Colon (tissue), 2 donors: ENCODE measurements at regions not wholly inside any gene's neighbourhood (a gene's known extent, or its start where the extent isn't known, plus 50 kb on each side); places are given as distances from the start of the nearest gene placed in this dataset.
"Not testable (repeated sequence)": the region's sequence is repeated elsewhere in the genome, so short reads cannot be mapped to it uniquely, and the experiment has no call there.

ENCODE experiments used
- FAIRE-seq: peaks from 2 replicates; lab custom pipeline; 2012; peaks lifted over from hg19 to GRCh38; lab: Jason Lieb, UNC
- donor health status: control.
- donor health status: control.

GRCh38 chr6:90372450-90372849 is 75.8 kb upstream of the BACH2 start:
- no peak for FAIRE-seq

- no peak for FAIRE-seq
Measured at GRCh38 chr6:90370493-90370959, 73.9 kb upstream of the BACH2 start.

DNA sequence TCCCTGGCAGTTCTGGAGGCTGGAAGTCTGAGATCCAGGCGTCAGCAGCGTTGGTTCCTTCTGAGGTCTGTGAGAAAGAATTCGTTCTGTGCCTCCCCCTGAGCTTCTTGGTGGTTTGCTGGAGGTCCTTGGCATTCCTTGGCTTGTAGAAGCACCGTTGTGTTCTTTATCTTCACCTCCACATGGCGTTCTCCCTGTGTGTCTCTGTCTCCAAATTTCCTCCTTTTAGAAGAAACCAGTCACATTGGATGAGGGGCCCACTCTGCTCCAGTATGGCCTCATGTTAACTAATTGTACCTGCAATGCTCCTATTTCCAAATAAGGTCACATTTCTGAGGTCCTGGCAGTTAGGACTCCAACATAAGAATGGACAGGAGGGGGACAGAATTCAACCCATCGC is 73.0 kb upstream of the BACH2 start:
- FAIRE-seq: no peak

- peak; percentile 47 for FAIRE-seq
Measured at GRCh38 chr6:90369024-90369519, 72.4 kb upstream of the BACH2 start.

GRCh38 chr6:90368601-90369000 is 72.0 kb upstream of the BACH2 start:
- FAIRE-seq: no peak

DNA sequence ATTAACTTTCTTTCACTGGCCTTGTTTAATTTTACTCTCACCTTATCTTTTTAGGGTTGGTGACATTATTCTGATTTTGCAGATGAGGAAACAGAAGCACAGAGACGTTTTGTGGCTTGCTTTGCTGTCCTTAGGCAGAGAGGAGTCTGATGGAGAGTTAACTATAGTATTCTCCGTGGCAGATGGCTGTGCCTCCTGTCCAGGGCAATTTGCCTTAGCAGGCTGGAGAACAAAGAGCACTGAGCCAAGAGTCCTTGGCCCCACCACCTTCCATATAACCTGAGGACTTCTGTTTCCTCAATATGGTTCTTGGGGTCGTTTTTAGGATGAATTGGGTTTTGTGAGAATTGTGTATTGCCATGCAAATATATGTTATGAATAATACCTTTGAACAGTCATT is 71.4 kb upstream of the BACH2 start:
- FAIRE-seq: no peak

DNA sequence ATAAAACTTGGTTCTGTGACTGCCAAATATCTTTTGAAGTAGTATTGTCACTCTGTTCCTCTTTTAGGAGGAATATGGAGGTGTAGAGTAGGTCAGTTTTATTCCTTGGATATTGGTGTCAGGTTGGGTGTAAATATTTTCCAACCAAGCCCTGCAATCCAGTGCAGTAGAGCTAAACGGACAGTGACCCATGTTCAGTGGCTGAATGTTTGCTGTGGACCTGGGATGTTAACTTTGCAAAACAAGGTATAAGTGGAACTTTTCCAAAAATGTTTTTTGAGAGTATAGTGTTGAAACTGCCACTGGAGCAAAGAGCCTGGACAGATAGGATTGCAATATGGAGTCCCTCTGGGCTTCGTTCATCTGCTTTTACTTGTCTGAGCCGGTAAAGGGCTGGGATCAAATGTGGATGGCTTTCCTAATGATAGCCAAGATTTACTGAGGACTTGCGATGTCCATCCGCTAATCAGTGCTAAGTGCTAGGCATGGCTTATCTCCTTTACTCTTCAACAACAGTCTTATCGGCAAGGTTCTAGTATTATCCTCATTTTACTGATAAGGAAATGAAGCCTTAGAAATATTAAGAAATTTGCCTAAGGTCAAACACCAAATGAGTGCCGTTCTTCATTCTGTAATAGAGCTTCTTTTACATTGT is 69.0 kb upstream of the BACH2 start:
- no peak for FAIRE-seq

DNA sequence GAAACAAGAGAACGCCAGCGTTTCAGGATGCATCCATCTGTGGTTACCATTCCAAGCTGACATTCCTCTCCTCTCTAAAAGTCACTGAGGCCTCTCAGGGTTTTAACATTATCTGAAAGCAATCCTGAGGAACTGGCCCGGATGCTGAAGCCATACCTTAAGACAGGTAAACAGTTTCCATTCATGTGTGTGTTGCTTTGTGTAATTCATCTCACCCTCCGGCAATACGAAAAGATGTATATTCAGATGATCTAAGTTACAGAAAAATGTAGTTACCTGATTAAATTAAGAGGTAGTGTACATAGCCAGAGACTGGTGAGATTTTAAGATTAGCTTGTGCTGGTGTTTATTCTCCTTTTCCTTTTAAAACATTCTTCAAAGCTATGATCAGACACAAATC is 68.4 kb upstream of the BACH2 start:
- no peak for FAIRE-seq

DNA sequence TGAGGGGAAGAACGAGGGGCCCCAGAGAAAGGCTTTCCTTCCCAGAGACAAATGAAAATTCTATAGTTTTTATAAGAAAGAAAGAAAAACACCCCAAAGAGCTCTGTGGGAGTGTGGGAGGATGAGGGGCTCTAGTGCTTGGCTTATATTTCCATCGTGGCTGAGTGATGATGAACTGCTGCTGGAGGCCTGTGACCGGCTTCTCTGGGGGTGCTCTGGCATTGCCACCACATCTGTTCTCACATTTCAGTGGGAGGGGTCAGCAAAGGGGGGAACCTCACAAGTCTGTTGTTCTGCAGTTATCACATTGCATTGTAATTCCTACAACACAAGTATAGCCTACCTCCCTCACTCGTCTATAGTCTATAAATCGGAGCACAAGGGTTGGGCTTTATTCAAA is 67.6 kb upstream of the BACH2 start:
- FAIRE-seq: no peak

DNA sequence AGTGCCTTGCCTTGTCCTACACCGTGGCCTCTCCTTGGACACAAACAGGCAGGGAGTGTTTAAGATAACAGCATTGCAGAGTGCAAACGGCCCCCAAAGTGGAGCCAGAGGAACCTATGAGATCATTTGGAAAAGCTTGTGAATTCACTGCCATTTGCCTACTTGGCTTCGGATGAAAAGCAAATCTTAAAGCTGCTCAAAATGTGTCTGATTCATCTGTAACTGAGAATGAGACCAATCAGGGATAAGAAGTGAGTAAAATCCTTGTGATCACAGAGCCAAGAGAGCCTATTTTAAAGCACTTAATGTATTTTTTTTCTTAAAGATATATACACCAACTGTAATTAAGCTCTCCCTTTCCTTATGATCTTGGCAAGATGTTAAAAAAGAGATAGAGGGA is 65.7 kb upstream of the BACH2 start:
- no peak for FAIRE-seq

DNA sequence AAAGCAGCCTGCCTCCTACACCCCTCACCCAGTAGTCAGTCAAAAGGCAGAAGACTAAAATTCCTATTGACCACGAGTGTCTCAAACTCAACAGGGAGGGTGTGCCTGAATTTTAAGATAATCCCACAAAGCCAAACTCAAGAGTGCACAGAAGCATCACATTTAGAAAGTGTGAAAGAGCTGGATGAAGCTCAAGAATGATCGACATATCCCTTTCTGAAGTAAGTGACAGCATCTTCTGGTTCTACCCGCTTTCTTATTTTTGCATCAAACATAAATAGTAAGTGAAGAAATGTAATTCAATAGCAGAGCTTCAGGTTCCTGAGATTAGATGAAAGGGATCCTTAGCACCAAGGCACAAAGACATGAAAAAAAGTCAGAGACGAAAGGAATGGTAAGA is 64.5 kb upstream of the BACH2 start:
- FAIRE-seq: no peak

- not testable (repeated sequence) for FAIRE-seq
Measured at GRCh38 chr6:90358036-90358770, 61.6 kb upstream of the BACH2 start.

DNA sequence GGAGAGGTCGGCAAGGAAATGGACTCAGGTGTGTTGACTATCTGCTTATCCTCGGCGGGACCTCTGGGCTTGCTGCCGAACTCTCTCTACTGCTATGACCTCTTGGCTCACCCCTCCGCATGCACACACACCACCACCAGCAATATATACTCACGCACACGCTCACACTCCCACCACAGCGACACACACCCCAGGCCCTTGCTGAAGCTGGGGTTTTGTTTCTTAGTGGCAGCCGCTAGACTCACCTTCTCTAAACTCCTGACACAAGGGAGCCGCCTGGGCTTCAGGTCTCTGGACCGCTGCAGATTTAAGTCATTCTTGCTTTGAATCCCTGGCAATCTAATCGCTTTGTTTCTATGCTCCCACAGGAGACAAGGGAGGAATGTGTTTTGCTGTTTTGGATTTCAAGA is 59.4 kb upstream of the BACH2 start:
- FAIRE-seq: no peak

- no peak for FAIRE-seq
Measured at GRCh38 chr6:90354961-90355360, 58.3 kb upstream of the BACH2 start.

DNA sequence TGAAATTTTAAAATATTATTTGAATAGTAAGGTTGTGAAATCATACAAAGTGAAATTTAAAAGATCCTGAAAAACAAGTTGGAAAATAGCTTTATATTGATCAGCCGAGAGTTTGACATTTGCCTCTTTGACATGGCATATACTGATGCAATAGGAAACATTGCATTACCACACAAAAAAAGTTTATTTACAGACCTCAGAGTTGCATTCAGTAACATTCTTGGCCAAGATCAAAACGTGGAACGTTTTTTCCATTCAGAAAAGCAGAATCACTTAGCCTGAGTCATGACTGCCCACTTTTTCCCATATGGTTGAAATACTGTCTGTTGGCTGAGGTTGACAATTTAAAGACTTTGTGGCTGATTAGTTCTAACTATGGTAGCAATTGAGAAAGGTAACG is 55.1 kb upstream of the BACH2 start:
- FAIRE-seq: no peak

DNA sequence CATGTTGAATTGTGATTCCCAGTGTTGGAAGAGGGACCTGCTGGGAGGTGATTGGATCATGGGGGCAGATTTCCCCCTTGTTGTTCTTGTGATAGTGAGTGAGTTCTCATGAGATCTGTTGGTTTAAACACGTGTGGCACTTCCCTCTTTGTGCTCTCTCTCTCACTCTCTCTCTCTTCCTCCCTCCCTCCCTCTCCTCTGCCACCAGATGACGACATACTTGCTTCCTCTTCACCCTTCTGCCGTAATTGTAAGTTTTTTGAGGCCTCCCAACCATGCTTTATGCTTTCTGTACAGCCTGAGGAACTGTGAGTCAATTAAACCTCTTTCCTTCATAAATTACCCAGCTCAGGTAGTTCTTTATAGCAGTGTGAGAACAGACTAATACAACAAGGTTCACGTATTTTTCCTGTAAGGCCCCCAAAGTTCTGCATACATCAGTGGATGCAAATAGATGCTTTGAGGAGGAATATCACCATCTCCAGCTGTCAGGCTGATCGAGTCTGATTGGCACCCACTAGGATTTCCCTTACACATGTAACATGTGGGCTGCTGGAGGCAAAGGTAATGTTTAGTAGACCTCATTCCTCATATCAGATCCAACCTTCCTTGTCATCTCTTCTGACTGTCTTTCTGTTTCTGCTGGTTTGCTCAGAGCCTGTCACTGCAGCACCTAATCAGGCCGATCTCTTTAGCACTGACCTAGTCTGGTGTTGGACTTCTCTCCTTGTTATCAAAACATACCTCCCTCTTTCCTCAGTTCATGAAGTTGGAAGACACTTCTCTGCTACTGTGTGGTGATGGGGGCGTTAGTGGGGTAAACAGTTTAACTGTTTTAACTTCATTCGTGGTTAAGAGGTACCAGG is 54.3 kb upstream of the BACH2 start:
- no peak for FAIRE-seq

- FAIRE-seq: no peak
Measured at GRCh38 chr6:90347411-90347851, 50.8 kb upstream of the BACH2 start.

DNA sequence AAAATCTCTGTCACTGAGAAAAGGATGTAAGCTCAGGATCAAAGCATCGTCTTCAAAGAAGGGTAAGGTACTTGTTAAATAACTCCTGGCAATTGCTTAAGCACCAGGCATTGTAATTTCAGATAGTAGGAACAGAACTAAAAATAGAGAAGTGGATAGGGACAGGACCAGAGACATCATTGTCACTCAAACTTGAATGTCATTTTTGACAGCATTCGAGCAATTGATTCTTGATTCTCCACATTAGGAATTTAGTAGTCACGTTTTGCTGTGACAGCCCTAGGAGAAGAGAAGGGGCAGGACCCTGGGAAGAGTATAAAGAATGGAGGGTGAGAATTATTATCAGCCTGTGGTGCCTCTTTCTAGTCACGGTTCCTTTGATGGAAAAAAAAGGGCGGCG is 50.1 kb upstream of the BACH2 start:
- FAIRE-seq: no peak
